ENCODE measurements at regions not wholly inside any gene's neighbourhood (a gene's known extent, or its start where the extent isn't known, plus 50 kb on each side); places are given as distances from the start of the nearest gene placed in this dataset.

- Histone ChIP-seq H3K27ac (replicated peaks) (no peak overlapping the region), H3K4me3 (replicated peaks; ENCODE audit: insufficient read depth, low read length) (no peak overlapping the region), H3K27me3 (ENCODE audit: insufficient read depth, poor library complexity, severe bottlenecking) (no peaks in the 10 kb centered on the region)
- TF ChIP-seq GABPA (IDR thresholded peaks at IDR 0.05; ENCODE audit: low read depth) (no peak), REST (IDR thresholded peaks at IDR 0.05; ENCODE audit: insufficient replicate concordance, low read depth) (no peak), SPI1 (IDR thresholded peaks at IDR 0.05; ENCODE audit: borderline replicate concordance, low read depth) (no peak), CTCF (IDR thresholded peaks at IDR 0.05; ENCODE audit: insufficient read depth, low read length) (no peak), POLR2AphosphoS5 (IDR thresholded peaks at IDR 0.05; ENCODE audit: low read depth) (no peak)
- no peak for DNase-seq (ENCODE audit: low read depth in 1 of 2, low spot score in 1 of 2)
Observed at GRCh38 chr16:65910291-65910690, 456.2 kb upstream of the CDH5 start.

- Histone ChIP-seq H3K4me3 (replicated peaks; ENCODE audit: insufficient read depth, low read length) (no peak overlapping the region), H3K27ac (replicated peaks) (no peak overlapping the region), H3K27me3 (ENCODE audit: insufficient read depth, poor library complexity, severe bottlenecking) (no peaks in the 10 kb centered on the region)
- TF ChIP-seq CTCF (IDR thresholded peaks at IDR 0.05; ENCODE audit: insufficient read depth, low read length) (no peak), POLR2AphosphoS5 (IDR thresholded peaks at IDR 0.05; ENCODE audit: low read depth) (no peak), SPI1 (IDR thresholded peaks at IDR 0.05; ENCODE audit: borderline replicate concordance, low read depth) (no peak), REST (IDR thresholded peaks at IDR 0.05; ENCODE audit: insufficient replicate concordance, low read depth) (no peak), GABPA (IDR thresholded peaks at IDR 0.05; ENCODE audit: low read depth) (no peak)
- peak; percentile 2 to 18 for DNase-seq (ENCODE audit: low read depth in 1 of 2, low spot score in 1 of 2)
Observed at GRCh38 chr16:65909310-65910050, 457.0 kb upstream of the CDH5 start.

GRCh38 chr16:65908568-65908967 lies 457.9 kb upstream of the CDH5 start:
- Histone ChIP-seq H3K4me3 (replicated peaks; ENCODE audit: insufficient read depth, low read length) (no peak overlapping the region), H3K27me3 (ENCODE audit: insufficient read depth, poor library complexity, severe bottlenecking) (peaks cover 2% of the 10 kb centered on the region), H3K27ac (replicated peaks) (no peak overlapping the region)
- no peak for DNase-seq (ENCODE audit: low read depth in 1 of 2, low spot score in 1 of 2)
- TF ChIP-seq GABPA (IDR thresholded peaks at IDR 0.05; ENCODE audit: low read depth) = no peak
- TF ChIP-seq SPI1 (IDR thresholded peaks at IDR 0.05; ENCODE audit: borderline replicate concordance, low read depth) = no peak

GRCh38 chr16:65905331-65905730 lies 461.2 kb upstream of the CDH5 start:
- no peak overlapping the region for H3K4me3 ChIP-seq (replicated peaks; ENCODE audit: insufficient read depth, low read length)
- no peak for TF ChIP-seq CTCF (IDR thresholded peaks at IDR 0.05; ENCODE audit: insufficient read depth, low read length)
- no peak for DNase-seq (ENCODE audit: low read depth in 1 of 2, low spot score in 1 of 2)
- no peak overlapping the region for H3K27ac ChIP-seq (replicated peaks)
- peaks cover 2% of the 10 kb centered on the region for H3K27me3 ChIP-seq (ENCODE audit: insufficient read depth, poor library complexity, severe bottlenecking)
